ENCODE measurements at regions not wholly inside any gene's neighbourhood (a gene's known extent, or its start where the extent isn't known, plus 50 kb on each side); places are given as distances from the start of the nearest gene placed in this dataset.

DNA sequence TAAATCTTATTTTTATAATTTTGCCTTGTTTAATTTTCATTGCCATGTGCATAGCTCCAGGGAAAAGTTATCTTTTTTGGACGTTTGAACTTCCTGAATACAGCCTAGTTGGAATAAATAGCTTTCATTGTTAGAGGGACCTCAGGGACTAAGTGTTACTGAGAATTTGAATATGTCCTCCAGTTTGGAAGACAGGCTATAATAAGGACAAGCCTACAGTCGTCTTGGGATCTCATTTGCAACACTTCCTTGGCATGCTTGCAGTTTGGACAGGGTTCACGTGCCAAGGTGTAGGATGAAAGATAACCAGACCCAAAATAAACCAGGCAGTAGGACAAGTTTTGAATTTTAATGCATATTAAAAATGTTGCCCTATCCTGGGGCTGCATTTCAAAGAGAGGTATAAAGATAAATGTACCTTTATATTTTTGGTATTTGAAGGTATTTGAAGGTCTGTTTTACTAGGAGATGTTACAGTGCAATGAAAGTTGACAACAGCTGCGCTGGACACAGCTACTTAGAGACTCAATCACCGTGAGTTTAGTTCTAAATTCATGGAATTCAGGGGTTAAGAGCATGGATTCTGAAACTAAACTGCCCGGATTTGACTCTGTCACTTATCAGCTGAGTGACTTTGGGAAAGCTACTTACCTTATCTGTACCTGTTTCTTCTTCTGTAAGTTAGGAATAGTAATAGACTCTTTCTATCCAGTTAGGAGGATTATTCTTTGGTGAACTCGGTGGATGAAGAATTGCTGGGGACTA lies 134.1 kb downstream of the ACTBL2 start:
- no peak for TF ChIP-seq GATA3 (IDR thresholded peaks at IDR 0.05; ENCODE audit: low read depth, low read length)
- no peak for TF ChIP-seq GATA2 (IDR thresholded peaks at IDR 0.05; ENCODE audit: low read depth, low read length)

Measured in SH-SY5Y (cell line).